ENCODE measurements at regions not wholly inside any gene's neighbourhood (a gene's known extent, or its start where the extent isn't known, plus 50 kb on each side); places are given as distances from the start of the nearest gene placed in this dataset.

- TF ChIP-seq EP300 (IDR thresholded peaks at IDR 0.05; ENCODE audit: borderline replicate concordance in 1 of 2, low read depth in 2 of 2, low read length in 2 of 2) (no peak), PHF8 (conservative IDR thresholded peaks at IDR 0.05; ENCODE audit: low read depth, low read length) (no peak), CHD2 (IDR thresholded peaks at IDR 0.05; ENCODE audit: low read length) (no peak), NRF1 (IDR thresholded peaks at IDR 0.05; ENCODE audit: low read depth, low read length) (no peak), EZH2 (IDR thresholded peaks at IDR 0.05; ENCODE audit: low read depth, low read length, severe bottlenecking) (no peak), KDM4A (IDR thresholded peaks at IDR 0.05; ENCODE audit: low read depth, low read length, severe bottlenecking) (no peak), POLR2A (IDR thresholded peaks at IDR 0.05; ENCODE audit: control extremely low read depth in 1 of 2, low read depth in 2 of 2, low read length in 2 of 2) (no peak), CTCF (IDR thresholded peaks at IDR 0.05; ENCODE audit: control extremely low read depth in 1 of 3, insufficient read depth in 1 of 3, low read depth in 1 of 3, low read length in 3 of 3) (no peak), SP1 (IDR thresholded peaks at IDR 0.05; ENCODE audit: low read depth, low read length) (no peak), BACH1 (IDR thresholded peaks at IDR 0.05; ENCODE audit: low read length) (no peak), KDM5A (IDR thresholded peaks at IDR 0.05; ENCODE audit: low read length) (no peak), TEAD4 (IDR thresholded peaks at IDR 0.05; ENCODE audit: low read depth, low read length) (no peak), ATF3 (IDR thresholded peaks at IDR 0.05; ENCODE audit: insufficient read depth, low read depth, low read length) (no peak)
Observed at GRCh38 chr12:125222876-125223275, 157.6 kb downstream of the AACS start.
